SK-N-SH (cell line): ENCODE measurements at regions not wholly inside any gene's neighbourhood (a gene's known extent, or its start where the extent isn't known, plus 50 kb on each side); places are given as distances from the start of the nearest gene placed in this dataset.

Experiments used
- CTCF ChIA-PET: fragments of 300-600, 350-600 bp; formaldehyde crosslinking; extraction: SDS; loops from one replicate; lab custom pipeline; 2021; lab: Yijun Ruan, JAX
- POLR2A ChIA-PET: fragments of 350-600 bp; sonication (Branson Sonifier 250); formaldehyde crosslinking; extraction: SDS; loops from one replicate; lab custom pipeline; 2020; ENCODE audit warnings: antibody characterized with exemption, inconsistent platforms; lab: Yijun Ruan, JAX
- DNase-seq: peaks from one replicate; pipeline ENCODE4 v3.0.0; 2012
- H2AFZ ChIP-seq: fragments of 200-600 bp; sonication (generic); 2 replicates; pipeline ENCODE4 v1.8.1; 2016; ENCODE audit warnings: antibody characterized with exemption, mild to moderate bottlenecking, low read depth
- H3F3A ChIP-seq: fragments of 200-600 bp; sonication (generic); replicated peaks from 2 replicates; pipeline ENCODE3; 2016; ENCODE audit warnings: antibody characterized with exemption, mild to moderate bottlenecking; ENCODE audit not compliant: insufficient read depth
- H3K27ac ChIP-seq, 2 experiments: fragments of 200-500 bp in 1 of 2; fragments of 200-600 bp in 1 of 2; sonication (Bioruptor generic) in 1 of 2; sonication (generic), shearing (Covaris generic) in 1 of 2; 2 replicates each; pipeline versions ENCODE4 v1.5.1 to v1.6.1; 2014 to 2016; ENCODE audit warnings: low read depth in 2 of 2, inconsistent platforms in 1 of 2, low read length in 1 of 2, mild to moderate bottlenecking in 1 of 2, mixed read lengths in 1 of 2
- H3K27me3 ChIP-seq: fragments of 200-600 bp; sonication (generic), shearing (Covaris generic); 2 replicates; pipeline ENCODE4 v1.6.1; 2016; ENCODE audit warnings: mixed run types; ENCODE audit not compliant: insufficient read depth
- H3K36me3 ChIP-seq, 2 experiments: fragments of 200-500 bp in 1 of 2; fragments of 200-600 bp in 1 of 2; sonication (Bioruptor generic) in 1 of 2; sonication (generic) in 1 of 2; replicated peaks in 1 of 2; 2 replicates each; pipeline versions ENCODE3 to v1.5.1; 2014 to 2016; ENCODE audit warnings: low read length in 1 of 2, mild to moderate bottlenecking in 1 of 2; ENCODE audit not compliant: insufficient read depth in 2 of 2, control insufficient read depth in 1 of 2
- H3K4me1 ChIP-seq, 2 experiments: fragments of 200-500 bp in 1 of 2; fragments of 200-600 bp in 1 of 2; sonication (Bioruptor generic) in 1 of 2; sonication (generic), shearing (Covaris generic) in 1 of 2; 2 replicates each; pipeline versions ENCODE4 v1.5.1 to v1.6.1; 2014 to 2016; ENCODE audit warnings: low read depth in 1 of 2, low read length in 1 of 2, mixed run types in 1 of 2; ENCODE audit not compliant: insufficient read depth in 2 of 2, control insufficient read depth in 1 of 2
- H3K4me2 ChIP-seq: fragments of 200-600 bp; sonication (generic), shearing (Covaris generic); 2 replicates; pipeline ENCODE4 v1.6.1; 2017; ENCODE audit warnings: mixed run types
- H3K4me3 ChIP-seq, 2 experiments: fragments of 200-500 bp in 1 of 2; fragments of 200-600 bp in 1 of 2; sonication (Bioruptor generic) in 1 of 2; sonication (generic), shearing (Covaris generic) in 1 of 2; 2 replicates each; pipeline versions ENCODE4 v1.5.1 to v1.8.1; 2014 to 2016; ENCODE audit warnings: low read depth in 2 of 2, inconsistent platforms in 1 of 2, low read length in 1 of 2, mild to moderate bottlenecking in 1 of 2, mixed read lengths in 1 of 2, moderate library complexity in 1 of 2
- H3K79me2 ChIP-seq: fragments of 200-600 bp; sonication (generic); 2 replicates; pipeline ENCODE4 v1.8.1; 2017; ENCODE audit warnings: mild to moderate bottlenecking; ENCODE audit not compliant: insufficient read depth
- H3K9ac ChIP-seq: fragments of 200-600 bp; sonication (generic); 2 replicates; pipeline ENCODE4 v1.6.1; 2017; ENCODE audit warnings: mixed run types
- H3K9me2 ChIP-seq: fragments of 200-600 bp; sonication (generic); 2 replicates; pipeline ENCODE4 v1.6.1; 2017; ENCODE audit warnings: mixed run types
- H3K9me3 ChIP-seq: fragments of 200-600 bp; sonication (generic); 2 replicates; pipeline ENCODE4 v1.6.1; 2017; ENCODE audit warnings: mixed run types, mild to moderate bottlenecking, moderate library complexity
- H4K20me1 ChIP-seq: fragments of 200-600 bp; sonication (generic); 2 replicates; pipeline ENCODE4 v1.6.1; 2017; ENCODE audit warnings: mild to moderate bottlenecking, mixed run types; ENCODE audit not compliant: insufficient read depth
- CHD2 ChIP-seq: fragments of 150-350 bp; IDR thresholded peaks from 2 replicates; pipeline ENCODE4 v1.6.1; 2018; ENCODE audit warnings: low read length; ENCODE audit not compliant: partially characterized antibody
- FOSL2 ChIP-seq: IDR thresholded peaks from 2 replicates; pipeline ENCODE4 v1.4.0; 2012; ENCODE audit warnings: low read depth, mild to moderate bottlenecking, moderate library complexity, borderline replicate concordance
- FOXM1 ChIP-seq: IDR thresholded peaks from 2 replicates; pipeline ENCODE4 v1.4.0; 2012; ENCODE audit warnings: low read depth, mild to moderate bottlenecking
- GABPA ChIP-seq: IDR thresholded peaks from 2 replicates; pipeline ENCODE4 v1.4.0; 2012; ENCODE audit warnings: low read depth, mild to moderate bottlenecking
- GATA2 ChIP-seq: sonication (generic); formaldehyde crosslinking; IDR thresholded peaks from 2 replicates; pipeline ENCODE4 v1.5.0; 2020; ENCODE audit warnings: mild to moderate bottlenecking, missing genetic modification reagents
- JUND ChIP-seq: IDR thresholded peaks from 2 replicates; pipeline ENCODE4 v1.4.0; 2012
- MXI1 ChIP-seq: IDR thresholded peaks from 2 replicates; pipeline ENCODE4 v1.6.1; 2012; ENCODE audit warnings: mild to moderate bottlenecking, low read depth, low read length, improper control_type of control experiment
- NFIC ChIP-seq: IDR thresholded peaks from 2 replicates; pipeline ENCODE4 v1.4.0; 2012; ENCODE audit warnings: borderline replicate concordance
- NRF1 ChIP-seq: IDR thresholded peaks from 2 replicates; pipeline ENCODE4 v1.6.1; 2012; ENCODE audit warnings: low read depth, mild to moderate bottlenecking, low read length
- POLR2AphosphoS5 ChIP-seq: IDR thresholded peaks from 2 replicates; pipeline ENCODE4 v1.6.1; 2012; ENCODE audit warnings: low read depth, low read length
- RAD21 ChIP-seq: IDR thresholded peaks from 2 replicates; pipeline ENCODE4 v1.6.1; 2012; ENCODE audit warnings: mild to moderate bottlenecking, low read length
- RXRA ChIP-seq: IDR thresholded peaks from 2 replicates; pipeline ENCODE4 v1.4.0; 2012; ENCODE audit warnings: low read depth, mild to moderate bottlenecking, borderline replicate concordance
- SIN3A ChIP-seq: IDR thresholded peaks from 2 replicates; pipeline ENCODE4 v1.6.1; 2012; ENCODE audit warnings: low read depth, mild to moderate bottlenecking, low read length, moderate library complexity, borderline replicate concordance
- TCF12 ChIP-seq: IDR thresholded peaks from 2 replicates; pipeline ENCODE4 v1.4.0; 2012
- TEAD4 ChIP-seq: IDR thresholded peaks from 2 replicates; pipeline ENCODE4 v1.4.0; 2012; ENCODE audit warnings: mild to moderate bottlenecking, borderline replicate concordance; ENCODE audit not compliant: insufficient read depth
- YY1 ChIP-seq: IDR thresholded peaks from 2 replicates; pipeline ENCODE4 v1.4.0; 2012; ENCODE audit warnings: low read depth, mild to moderate bottlenecking
- WGBS: methylation state at CpG from one replicate; pipeline ENCODE4 v1.1.6; 2017; ENCODE audit warnings: low lambda C conversion rate; 5-methylcytosine and 5-hydroxymethylcytosine counted together
- TF ChIP-seq, protein P1 (sequence below): IDR thresholded peaks from 2 replicates; pipeline ENCODE4 v1.4.0; 2012; ENCODE audit warnings: low read depth
- TF ChIP-seq, protein P2 (sequence below): IDR thresholded peaks from 2 replicates; pipeline ENCODE4 v1.6.1; 2012; ENCODE audit warnings: mild to moderate bottlenecking, low read depth, low read length, moderate library complexity
- TF ChIP-seq, protein P3 (sequence below): IDR thresholded peaks from 2 replicates; pipeline ENCODE4 v1.4.0; 2012; ENCODE audit warnings: low read depth, borderline replicate concordance
- TF ChIP-seq, protein P4 (sequence below): IDR thresholded peaks from 2 replicates; pipeline ENCODE4 v1.4.0; 2012; ENCODE audit warnings: low read depth, borderline replicate concordance

DNA sequence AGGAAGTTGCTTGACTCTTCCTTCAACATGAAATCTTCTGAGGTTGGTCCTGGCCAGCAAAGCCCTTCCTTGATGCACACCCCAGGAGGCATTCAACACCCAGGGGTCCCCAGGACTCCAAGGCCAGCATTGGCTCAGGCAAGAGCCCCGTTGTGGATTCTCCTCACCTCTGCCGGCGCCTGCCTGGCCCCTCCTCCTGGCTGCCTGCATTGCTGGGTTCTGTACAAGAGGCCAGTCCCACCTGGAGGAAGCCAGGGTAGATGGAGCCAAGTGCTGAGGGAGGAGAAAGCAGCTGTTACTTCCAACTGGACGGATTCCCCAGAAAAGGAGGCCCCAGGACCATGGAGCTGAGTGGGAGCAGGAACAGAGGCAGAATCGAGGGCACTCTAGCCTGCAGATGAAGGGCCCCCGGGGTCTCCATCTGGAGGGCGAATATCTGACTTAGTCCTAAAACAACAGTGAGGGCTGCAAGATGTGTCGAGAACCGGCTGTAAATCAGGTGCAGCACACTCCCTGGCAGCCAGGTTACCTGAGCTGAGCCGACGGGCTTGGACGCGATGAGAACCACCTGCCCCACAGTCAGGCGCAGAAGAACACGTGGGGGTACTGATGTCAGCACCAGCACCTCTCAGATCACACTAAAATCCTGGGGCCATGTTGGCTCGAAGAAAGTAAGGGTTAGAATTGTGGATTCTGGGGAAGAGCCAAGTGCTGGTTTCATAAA lies 399.6 kb upstream of the SALL3 start:
- DNase-seq: no peak
- WGBS: 4% methylated on average over 10 of the region's 16 CpGs
- H3F3A ChIP-seq: no peaks in the 10 kb centered on the region
- H3K27me3 ChIP-seq: no peaks in the 10 kb centered on the region; the same call in 1 of the 2 replicates
- CTCF ChIA-PET: no interaction called here
- no peak overlapping the region for H3K9ac ChIP-seq
- no peak overlapping the region for H3K4me2 ChIP-seq
- no peaks in the 10 kb centered on the region for H3K9me3 ChIP-seq
- H3K27ac ChIP-seq: no peak overlapping the region
- TF ChIP-seq, protein P1, sequence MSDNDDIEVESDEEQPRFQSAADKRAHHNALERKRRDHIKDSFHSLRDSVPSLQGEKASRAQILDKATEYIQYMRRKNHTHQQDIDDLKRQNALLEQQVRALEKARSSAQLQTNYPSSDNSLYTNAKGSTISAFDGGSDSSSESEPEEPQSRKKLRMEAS: no peak
- TF ChIP-seq TEAD4: no peak
- TF ChIP-seq, protein P2, sequence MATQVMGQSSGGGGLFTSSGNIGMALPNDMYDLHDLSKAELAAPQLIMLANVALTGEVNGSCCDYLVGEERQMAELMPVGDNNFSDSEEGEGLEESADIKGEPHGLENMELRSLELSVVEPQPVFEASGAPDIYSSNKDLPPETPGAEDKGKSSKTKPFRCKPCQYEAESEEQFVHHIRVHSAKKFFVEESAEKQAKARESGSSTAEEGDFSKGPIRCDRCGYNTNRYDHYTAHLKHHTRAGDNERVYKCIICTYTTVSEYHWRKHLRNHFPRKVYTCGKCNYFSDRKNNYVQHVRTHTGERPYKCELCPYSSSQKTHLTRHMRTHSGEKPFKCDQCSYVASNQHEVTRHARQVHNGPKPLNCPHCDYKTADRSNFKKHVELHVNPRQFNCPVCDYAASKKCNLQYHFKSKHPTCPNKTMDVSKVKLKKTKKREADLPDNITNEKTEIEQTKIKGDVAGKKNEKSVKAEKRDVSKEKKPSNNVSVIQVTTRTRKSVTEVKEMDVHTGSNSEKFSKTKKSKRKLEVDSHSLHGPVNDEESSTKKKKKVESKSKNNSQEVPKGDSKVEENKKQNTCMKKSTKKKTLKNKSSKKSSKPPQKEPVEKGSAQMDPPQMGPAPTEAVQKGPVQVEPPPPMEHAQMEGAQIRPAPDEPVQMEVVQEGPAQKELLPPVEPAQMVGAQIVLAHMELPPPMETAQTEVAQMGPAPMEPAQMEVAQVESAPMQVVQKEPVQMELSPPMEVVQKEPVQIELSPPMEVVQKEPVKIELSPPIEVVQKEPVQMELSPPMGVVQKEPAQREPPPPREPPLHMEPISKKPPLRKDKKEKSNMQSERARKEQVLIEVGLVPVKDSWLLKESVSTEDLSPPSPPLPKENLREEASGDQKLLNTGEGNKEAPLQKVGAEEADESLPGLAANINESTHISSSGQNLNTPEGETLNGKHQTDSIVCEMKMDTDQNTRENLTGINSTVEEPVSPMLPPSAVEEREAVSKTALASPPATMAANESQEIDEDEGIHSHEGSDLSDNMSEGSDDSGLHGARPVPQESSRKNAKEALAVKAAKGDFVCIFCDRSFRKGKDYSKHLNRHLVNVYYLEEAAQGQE: no peak
- TF ChIP-seq SIN3A: no peak
- TF ChIP-seq NFIC: no peak
- no peak for TF ChIP-seq GABPA
- no peak for TF ChIP-seq GATA2
- no peak for TF ChIP-seq NRF1
- no peak for TF ChIP-seq JUND
- no peak for TF ChIP-seq TCF12
- no peak for TF ChIP-seq FOXM1
- TF ChIP-seq FOSL2: no peak
- TF ChIP-seq CHD2: no peak
- TF ChIP-seq POLR2AphosphoS5: no peak
- TF ChIP-seq YY1: no peak
- TF ChIP-seq, protein P3, sequence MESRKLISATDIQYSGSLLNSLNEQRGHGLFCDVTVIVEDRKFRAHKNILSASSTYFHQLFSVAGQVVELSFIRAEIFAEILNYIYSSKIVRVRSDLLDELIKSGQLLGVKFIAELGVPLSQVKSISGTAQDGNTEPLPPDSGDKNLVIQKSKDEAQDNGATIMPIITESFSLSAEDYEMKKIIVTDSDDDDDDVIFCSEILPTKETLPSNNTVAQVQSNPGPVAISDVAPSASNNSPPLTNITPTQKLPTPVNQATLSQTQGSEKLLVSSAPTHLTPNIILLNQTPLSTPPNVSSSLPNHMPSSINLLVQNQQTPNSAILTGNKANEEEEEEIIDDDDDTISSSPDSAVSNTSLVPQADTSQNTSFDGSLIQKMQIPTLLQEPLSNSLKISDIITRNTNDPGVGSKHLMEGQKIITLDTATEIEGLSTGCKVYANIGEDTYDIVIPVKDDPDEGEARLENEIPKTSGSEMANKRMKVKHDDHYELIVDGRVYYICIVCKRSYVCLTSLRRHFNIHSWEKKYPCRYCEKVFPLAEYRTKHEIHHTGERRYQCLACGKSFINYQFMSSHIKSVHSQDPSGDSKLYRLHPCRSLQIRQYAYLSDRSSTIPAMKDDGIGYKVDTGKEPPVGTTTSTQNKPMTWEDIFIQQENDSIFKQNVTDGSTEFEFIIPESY: no peak
- TF ChIP-seq RXRA: no peak
- no peak for TF ChIP-seq MXI1
- no peak for TF ChIP-seq RAD21
- TF ChIP-seq, protein P4, sequence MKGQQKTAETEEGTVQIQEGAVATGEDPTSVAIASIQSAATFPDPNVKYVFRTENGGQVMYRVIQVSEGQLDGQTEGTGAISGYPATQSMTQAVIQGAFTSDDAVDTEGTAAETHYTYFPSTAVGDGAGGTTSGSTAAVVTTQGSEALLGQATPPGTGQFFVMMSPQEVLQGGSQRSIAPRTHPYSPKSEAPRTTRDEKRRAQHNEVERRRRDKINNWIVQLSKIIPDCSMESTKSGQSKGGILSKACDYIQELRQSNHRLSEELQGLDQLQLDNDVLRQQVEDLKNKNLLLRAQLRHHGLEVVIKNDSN: no peak
- TF ChIP-seq, all 33 proteins: peak for 0
- no peaks in the 10 kb centered on the region for H3K9me2 ChIP-seq
- no peak overlapping the region for H2AFZ ChIP-seq
- H3K4me1 ChIP-seq: no peaks in the 10 kb centered on the region
- POLR2A ChIA-PET: no interaction called here
- no peak overlapping the region for H3K4me3 ChIP-seq
- H3K79me2 ChIP-seq: no peaks in the 10 kb centered on the region
- no peaks in the 10 kb centered on the region for H4K20me1 ChIP-seq
- H3K36me3 ChIP-seq: no peaks in the 10 kb centered on the region
